SU-DHL-6 (cell line): ENCODE measurements at regions not wholly inside any gene's neighbourhood (a gene's known extent, or its start where the extent isn't known, plus 50 kb on each side); places are given as distances from the start of the nearest gene placed in this dataset.
"Not testable (repeated sequence)": the region's sequence is repeated elsewhere in the genome, so short reads cannot be mapped to it uniquely, and the experiment has no call there.

Source experiments
- H2AFZ ChIP-seq: fragments of 200-600 bp; sonication (generic); 2 replicates; pipeline ENCODE4 v1.6.1; 2014; ENCODE audit warnings: low read depth, mild to moderate bottlenecking, moderate library complexity, mixed read lengths, antibody characterized with exemption, low read length; ENCODE audit not compliant: severe bottlenecking
- H3F3A ChIP-seq: fragments of 200-600 bp; shearing (Covaris generic); 2 replicates; pipeline ENCODE4 v1.6.0; 2016; ENCODE audit warnings: antibody characterized with exemption, mild to moderate bottlenecking; ENCODE audit not compliant: insufficient read depth
- H3K27ac ChIP-seq: fragments of 200-600 bp; sonication (generic); 2 replicates; pipeline ENCODE4 v1.5.1; 2016; ENCODE audit warnings: low read depth, mild to moderate bottlenecking, low read length, moderate library complexity, mixed read lengths
- H3K27me3 ChIP-seq: fragments of 200-600 bp; sonication (generic), shearing (Covaris generic); 2 replicates; pipeline ENCODE4 v1.6.0; 2014; ENCODE audit warnings: mild to moderate bottlenecking, low read length
- H3K36me3 ChIP-seq: fragments of 200-600 bp; sonication (generic); 2 replicates; pipeline ENCODE4 v1.6.1; 2014; ENCODE audit warnings: mild to moderate bottlenecking, low read length, mixed read lengths
- H3K4me2 ChIP-seq: fragments of 300-600, 200-600 bp; shearing (Covaris generic), sonication (generic); 2 replicates; pipeline ENCODE4 v1.6.0; 2014; ENCODE audit warnings: low read length, low read depth, mild to moderate bottlenecking; ENCODE audit not compliant: poor library complexity, severe bottlenecking
- H3K4me3 ChIP-seq: fragments of 200-600 bp; sonication (generic); 2 replicates; pipeline ENCODE4 v1.5.1; 2014; ENCODE audit warnings: antibody characterized with exemption, low read length, mild to moderate bottlenecking, mixed read lengths; ENCODE audit not compliant: insufficient read depth, poor library complexity, severe bottlenecking
- H3K79me2 ChIP-seq: fragments of 200-600 bp; sonication (generic); 2 replicates; pipeline ENCODE4 v1.6.1; 2014; ENCODE audit warnings: mild to moderate bottlenecking, low read length, moderate library complexity; ENCODE audit not compliant: insufficient read depth
- H3K9ac ChIP-seq: fragments of 200-600 bp; sonication (generic); 2 replicates; pipeline ENCODE4 v1.7.0; 2014; ENCODE audit warnings: mild to moderate bottlenecking, low read length
- H3K9me2 ChIP-seq: fragments of 200-600 bp; sonication (generic); replicated peaks from 2 replicates; pipeline ENCODE4 v1.6.1; 2014; ENCODE audit warnings: low read length; ENCODE audit not compliant: insufficient read depth
- H3K9me3 ChIP-seq: fragments of 200-600 bp; sonication (generic); 2 replicates; pipeline ENCODE4 v1.6.1; 2014; ENCODE audit warnings: low read length, mixed read lengths; ENCODE audit not compliant: insufficient read depth
- H4K20me1 ChIP-seq: fragments of 200-600 bp; sonication (generic); 2 replicates; pipeline ENCODE4 v1.6.1; 2014; ENCODE audit warnings: low read depth, mild to moderate bottlenecking, antibody characterized with exemption, low read length, moderate library complexity, mixed read lengths
- EZH2phosphoT487 ChIP-seq: fragments of 200-600 bp; sonication (generic), shearing (Covaris generic); conservative IDR thresholded peaks from 2 replicates; pipeline ENCODE4 v1.6.1; 2018; ENCODE audit warnings: mild to moderate bottlenecking, antibody characterized with exemption, low read length, moderate library complexity, mixed read lengths
- TF ChIP-seq, protein P1 (sequence below): fragments of 200-600 bp; sonication (generic); IDR thresholded peaks from one replicate; pipeline ENCODE4 v1.5.1; 2017; ENCODE audit warnings: antibody characterized with exemption, mild to moderate bottlenecking, low read length, moderate library complexity; ENCODE audit not compliant: insufficient read depth, poor library complexity, severe bottlenecking

DNA sequence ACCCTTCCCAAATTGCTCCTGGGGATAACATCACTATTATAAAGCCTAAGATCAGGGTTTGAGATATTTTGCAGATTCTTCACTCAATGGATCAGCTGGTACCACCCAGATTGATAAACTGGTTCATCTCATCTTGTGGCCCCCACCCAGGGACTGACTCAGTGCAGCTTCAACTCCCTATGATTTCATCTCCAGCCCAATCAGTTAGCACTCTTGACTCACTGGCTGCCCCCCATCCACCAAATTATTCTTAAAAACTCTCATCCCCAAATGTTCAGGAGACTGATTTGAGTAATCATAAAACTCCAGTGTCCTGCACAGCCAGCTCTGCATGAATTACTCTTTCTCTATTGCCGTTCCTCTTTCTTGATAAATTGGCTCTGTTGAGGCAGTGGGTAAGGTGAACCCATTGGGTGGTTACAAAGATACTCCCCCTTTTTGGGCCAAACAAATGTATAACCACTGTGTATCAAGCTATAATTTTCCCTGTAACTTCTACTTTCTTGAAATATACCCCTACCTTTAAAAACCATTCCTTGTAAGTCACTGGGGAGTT, 263.3 kb upstream of the IL12B start:
- no peaks in the 10 kb centered on the region for H3F3A ChIP-seq
- no peak overlapping the region for H3K9ac ChIP-seq

DNA sequence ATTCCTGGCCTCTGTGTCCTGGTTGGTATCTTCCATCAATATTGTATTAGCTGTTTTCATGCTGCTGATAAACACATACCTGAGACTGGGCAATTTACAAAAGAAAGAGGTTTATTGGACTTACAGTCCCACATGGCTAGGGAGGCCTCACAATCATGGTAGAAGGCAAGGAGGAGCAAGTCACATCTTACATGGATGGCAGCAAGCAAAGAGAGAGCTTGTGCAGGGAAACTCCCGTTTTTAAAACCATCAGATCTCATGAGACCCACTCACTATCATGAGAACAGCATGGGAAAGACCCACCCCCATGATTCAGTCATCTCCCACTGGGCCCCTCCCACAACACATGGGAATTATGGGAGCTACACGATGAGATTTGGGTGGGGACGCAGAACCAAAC, 265.3 kb upstream of the IL12B start:
- H3F3A ChIP-seq, H4K20me1 ChIP-seq, H3K9me2 ChIP-seq, H3K4me3 ChIP-seq, H3K79me2 ChIP-seq, H3K36me3 ChIP-seq, H3K27ac ChIP-seq, H3K9ac ChIP-seq, H2AFZ ChIP-seq, H3K27me3 ChIP-seq, H3K9me3 ChIP-seq, H3K4me2 ChIP-seq: not testable (repeated sequence)

More for the DNA sequence above, 263.3 kb upstream of the IL12B start:
- no peak overlapping the region for H3K27ac ChIP-seq
- H3K4me3 ChIP-seq = no peak overlapping the region
- H3K9me3 ChIP-seq = no peaks in the 10 kb centered on the region
- no peaks in the 10 kb centered on the region for H4K20me1 ChIP-seq
- H3K79me2 ChIP-seq = no peaks in the 10 kb centered on the region
- no peaks in the 10 kb centered on the region for H3K9me2 ChIP-seq
- no peak overlapping the region for H2AFZ ChIP-seq
- H3K36me3 ChIP-seq = no peaks in the 10 kb centered on the region
- TF ChIP-seq, protein P1, sequence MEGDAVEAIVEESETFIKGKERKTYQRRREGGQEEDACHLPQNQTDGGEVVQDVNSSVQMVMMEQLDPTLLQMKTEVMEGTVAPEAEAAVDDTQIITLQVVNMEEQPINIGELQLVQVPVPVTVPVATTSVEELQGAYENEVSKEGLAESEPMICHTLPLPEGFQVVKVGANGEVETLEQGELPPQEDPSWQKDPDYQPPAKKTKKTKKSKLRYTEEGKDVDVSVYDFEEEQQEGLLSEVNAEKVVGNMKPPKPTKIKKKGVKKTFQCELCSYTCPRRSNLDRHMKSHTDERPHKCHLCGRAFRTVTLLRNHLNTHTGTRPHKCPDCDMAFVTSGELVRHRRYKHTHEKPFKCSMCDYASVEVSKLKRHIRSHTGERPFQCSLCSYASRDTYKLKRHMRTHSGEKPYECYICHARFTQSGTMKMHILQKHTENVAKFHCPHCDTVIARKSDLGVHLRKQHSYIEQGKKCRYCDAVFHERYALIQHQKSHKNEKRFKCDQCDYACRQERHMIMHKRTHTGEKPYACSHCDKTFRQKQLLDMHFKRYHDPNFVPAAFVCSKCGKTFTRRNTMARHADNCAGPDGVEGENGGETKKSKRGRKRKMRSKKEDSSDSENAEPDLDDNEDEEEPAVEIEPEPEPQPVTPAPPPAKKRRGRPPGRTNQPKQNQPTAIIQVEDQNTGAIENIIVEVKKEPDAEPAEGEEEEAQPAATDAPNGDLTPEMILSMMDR = no peak
- TF ChIP-seq EZH2phosphoT487 = no peak
- no peaks in the 10 kb centered on the region for H3K27me3 ChIP-seq
- no peak overlapping the region for H3K4me2 ChIP-seq

DNA sequence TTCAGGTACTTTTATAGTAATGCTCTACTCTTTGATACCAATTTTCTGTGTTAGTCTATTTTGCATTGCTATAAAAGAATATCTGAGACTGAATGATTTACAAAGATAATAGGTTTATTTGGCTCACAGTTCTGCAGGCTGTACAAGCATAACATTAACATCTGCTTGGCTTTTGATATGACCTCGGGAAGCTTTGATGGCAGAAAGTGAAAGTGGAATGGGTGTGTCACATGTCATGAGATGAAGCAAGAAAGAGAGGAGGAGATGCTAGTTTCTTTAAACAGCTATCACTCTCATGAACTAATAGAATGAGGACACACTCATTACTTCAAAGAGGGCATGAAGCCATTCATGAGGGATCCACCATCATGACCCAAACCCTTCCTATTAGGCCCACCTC, 270.9 kb upstream of the IL12B start:
- Histone ChIP-seq H3K9ac (no peak overlapping the region), H3K79me2 (no peaks in the 10 kb centered on the region), H3K36me3 (no peaks in the 10 kb centered on the region), H3K4me2 (no peak overlapping the region), H3F3A (no peaks in the 10 kb centered on the region), H4K20me1 (no peaks in the 10 kb centered on the region), H3K27me3 (no peaks in the 10 kb centered on the region), H2AFZ (no peak overlapping the region), H3K9me2 (no peaks in the 10 kb centered on the region), H3K27ac (no peak overlapping the region), H3K9me3 (no peaks in the 10 kb centered on the region), H3K4me3 (no peak overlapping the region)
- TF ChIP-seq, protein P1 = no peak
- TF ChIP-seq EZH2phosphoT487 = no peak

DNA sequence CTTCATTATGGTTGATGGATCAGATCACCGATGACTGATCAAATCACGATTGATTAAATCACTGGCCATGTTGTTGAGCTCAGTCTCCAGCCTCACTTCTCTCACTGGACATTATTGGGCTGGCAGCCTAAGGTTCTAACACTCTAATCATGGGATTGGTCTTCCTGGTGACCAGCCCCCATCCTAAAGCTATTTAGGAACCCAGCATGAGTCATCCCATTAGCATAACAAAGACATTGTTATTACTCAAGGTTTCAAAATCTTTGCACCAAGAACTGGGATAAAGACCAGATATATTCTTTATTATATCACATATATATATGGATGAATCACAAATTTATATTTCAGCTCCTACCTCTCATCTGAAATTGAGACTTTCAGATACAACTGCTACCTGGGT, 272.1 kb upstream of the IL12B start:
- Histone ChIP-seq H2AFZ (no peak overlapping the region), H4K20me1 (no peaks in the 10 kb centered on the region), H3F3A (no peaks in the 10 kb centered on the region), H3K79me2 (no peaks in the 10 kb centered on the region), H3K27ac (no peak overlapping the region), H3K27me3 (no peaks in the 10 kb centered on the region), H3K9me3 (no peaks in the 10 kb centered on the region), H3K9ac (no peak overlapping the region), H3K9me2 (no peaks in the 10 kb centered on the region), H3K4me3 (no peak overlapping the region), H3K4me2 (no peak overlapping the region), H3K36me3 (no peaks in the 10 kb centered on the region)
- TF ChIP-seq, protein P1 = no peak
- no peak for TF ChIP-seq EZH2phosphoT487
